Liver (tissue), 8 donors: ENCODE measurements at regions not wholly inside any gene's neighbourhood (a gene's known extent, or its start where the extent isn't known, plus 50 kb on each side); places are given as distances from the start of the nearest gene placed in this dataset.

Experiments used
- DNase-seq: peaks from one replicate; pipeline ENCODE4 v3.0.0-alpha.2; 2017; ENCODE audit warnings: low spot score
- H3K27ac ChIP-seq, 2 donors: one replicate each; pipeline ENCODE4 v1.7.0; 2013; ENCODE audit warnings: inconsistent platforms in 2 of 2, low read length in 2 of 2, control low read depth in 1 of 2, low read depth in 1 of 2, mild to moderate bottlenecking in 1 of 2
- H3K27me3 ChIP-seq, 4 donors: one replicate each; pipeline versions ENCODE4 v1.6.1 to v1.7.0; 2013; ENCODE audit warnings: low read length in 3 of 4, inconsistent platforms in 1 of 4, mild to moderate bottlenecking in 1 of 4, moderate library complexity in 1 of 4; ENCODE audit not compliant: control insufficient read depth in 4 of 4, insufficient read depth in 4 of 4
- H3K36me3 ChIP-seq, 4 donors: one replicate each; pipeline versions ENCODE4 v1.6.1 to v1.7.0; 2013; ENCODE audit warnings: low read length in 3 of 4, mild to moderate bottlenecking in 3 of 4, low read depth in 1 of 4, moderate library complexity in 1 of 4; ENCODE audit not compliant: control insufficient read depth in 4 of 4, insufficient read depth in 3 of 4
- H3K4me1 ChIP-seq, 4 donors: one replicate each; pipeline versions ENCODE4 v1.6.1 to v1.7.0; 2013; ENCODE audit warnings: low read length in 3 of 4, mild to moderate bottlenecking in 3 of 4, moderate library complexity in 1 of 4; ENCODE audit not compliant: control insufficient read depth in 4 of 4, insufficient read depth in 4 of 4
- H3K4me3 ChIP-seq, 3 donors: one replicate each; pipeline versions ENCODE4 v1.6.1 to v1.7.0; 2013; ENCODE audit warnings: low read length in 3 of 3, control low read depth in 1 of 3, low read depth in 1 of 3, mild to moderate bottlenecking in 1 of 3
- H3K9ac ChIP-seq, 2 donors: one replicate each; pipeline ENCODE4 v1.7.0; 2013; ENCODE audit warnings: low read length in 2 of 2, mild to moderate bottlenecking in 2 of 2, moderate library complexity in 2 of 2, control low read depth in 1 of 2, low read depth in 1 of 2
- H3K9me3 ChIP-seq, 4 donors: one replicate each; pipeline versions ENCODE4 v1.6.1 to v1.7.0; 2013; ENCODE audit warnings: low read length in 3 of 4; ENCODE audit not compliant: control insufficient read depth in 4 of 4
- EGR1 ChIP-seq, 2 donors: IDR thresholded peaks; 2 replicates each; pipeline ENCODE4 v1.6.1; 2016 to 2018; ENCODE audit warnings: antibody characterized with exemption in 2 of 2, low read depth in 2 of 2
- FOXA1 ChIP-seq: IDR thresholded peaks from 2 replicates; pipeline ENCODE4 v1.6.1; 2016; ENCODE audit warnings: antibody characterized with exemption
- FOXA2 ChIP-seq: IDR thresholded peaks from 2 replicates; pipeline ENCODE4 v1.6.1; 2016; ENCODE audit warnings: antibody characterized with exemption
- GABPA ChIP-seq, 2 donors: IDR thresholded peaks in 1 of 2; conservative IDR thresholded peaks in 1 of 2; 2 replicates each; pipeline ENCODE4 v1.6.1; 2016; ENCODE audit warnings: antibody characterized with exemption in 2 of 2, mild to moderate bottlenecking in 1 of 2, moderate library complexity in 1 of 2
- HNF4A ChIP-seq, 2 donors: conservative IDR thresholded peaks; 2 replicates each; pipeline ENCODE4 v1.6.1; 2016; ENCODE audit warnings: antibody characterized with exemption in 2 of 2, mild to moderate bottlenecking in 2 of 2
- HNF4G ChIP-seq: IDR thresholded peaks from 2 replicates; pipeline ENCODE4 v1.6.1; 2016; ENCODE audit warnings: antibody characterized with exemption
- MAX ChIP-seq: IDR thresholded peaks from 2 replicates; pipeline ENCODE4 v1.6.1; 2016; ENCODE audit warnings: antibody characterized with exemption
- NR2F2 ChIP-seq: IDR thresholded peaks from 2 replicates; pipeline ENCODE4 v1.6.1; 2016; ENCODE audit warnings: antibody characterized with exemption
- RAD21 ChIP-seq, 2 donors: IDR thresholded peaks; 2 replicates each; pipeline ENCODE4 v1.6.1; 2016; ENCODE audit warnings: antibody characterized with exemption in 2 of 2, mild to moderate bottlenecking in 2 of 2
- RXRA ChIP-seq, 2 donors: IDR thresholded peaks; 2 replicates each; pipeline ENCODE4 v1.6.1; 2017 to 2018; ENCODE audit warnings: antibody characterized with exemption in 2 of 2, mild to moderate bottlenecking in 1 of 2
- SP1 ChIP-seq: IDR thresholded peaks from 2 replicates; pipeline ENCODE4 v1.6.1; 2018; ENCODE audit warnings: antibody characterized with exemption, mild to moderate bottlenecking
- TAF1 ChIP-seq: conservative IDR thresholded peaks from 2 replicates; pipeline ENCODE4 v1.6.1; 2016; ENCODE audit warnings: antibody characterized with exemption, mild to moderate bottlenecking
- YY1 ChIP-seq: IDR thresholded peaks from 2 replicates; pipeline ENCODE4 v1.6.1; 2016; ENCODE audit warnings: antibody characterized with exemption, mild to moderate bottlenecking
- WGBS: extraction: QIAGEN DNeasy Blood & Tissue Kit; methylation state at CpG from one replicate; pipeline ENCODE4 v1.1.7; 2013; 5-methylcytosine and 5-hydroxymethylcytosine counted together
- TF ChIP-seq, protein P1 (sequence below): fragments of 150-350 bp; IDR thresholded peaks from 2 replicates; pipeline ENCODE4 v1.5.1; 2017; ENCODE audit warnings: improper control_type of control experiment, low read depth, low read length; ENCODE audit not compliant: missing input control
- TF ChIP-seq, protein P2 (sequence below): IDR thresholded peaks from 2 replicates; pipeline ENCODE4 v1.6.1; 2016; ENCODE audit warnings: antibody characterized with exemption
- TF ChIP-seq, protein P3 (sequence below): IDR thresholded peaks from 2 replicates; pipeline ENCODE4 v1.6.1; 2016; ENCODE audit warnings: antibody characterized with exemption, mild to moderate bottlenecking
- TF ChIP-seq, protein P4 (sequence below): IDR thresholded peaks from 2 replicates; pipeline ENCODE4 v1.6.1; 2016; ENCODE audit warnings: antibody characterized with exemption
- donor health status: healthy.
- donor health status: healthy.
- donor health status: healthy.
- donor health status: healthy.
- donor health status: healthy.

DNA sequence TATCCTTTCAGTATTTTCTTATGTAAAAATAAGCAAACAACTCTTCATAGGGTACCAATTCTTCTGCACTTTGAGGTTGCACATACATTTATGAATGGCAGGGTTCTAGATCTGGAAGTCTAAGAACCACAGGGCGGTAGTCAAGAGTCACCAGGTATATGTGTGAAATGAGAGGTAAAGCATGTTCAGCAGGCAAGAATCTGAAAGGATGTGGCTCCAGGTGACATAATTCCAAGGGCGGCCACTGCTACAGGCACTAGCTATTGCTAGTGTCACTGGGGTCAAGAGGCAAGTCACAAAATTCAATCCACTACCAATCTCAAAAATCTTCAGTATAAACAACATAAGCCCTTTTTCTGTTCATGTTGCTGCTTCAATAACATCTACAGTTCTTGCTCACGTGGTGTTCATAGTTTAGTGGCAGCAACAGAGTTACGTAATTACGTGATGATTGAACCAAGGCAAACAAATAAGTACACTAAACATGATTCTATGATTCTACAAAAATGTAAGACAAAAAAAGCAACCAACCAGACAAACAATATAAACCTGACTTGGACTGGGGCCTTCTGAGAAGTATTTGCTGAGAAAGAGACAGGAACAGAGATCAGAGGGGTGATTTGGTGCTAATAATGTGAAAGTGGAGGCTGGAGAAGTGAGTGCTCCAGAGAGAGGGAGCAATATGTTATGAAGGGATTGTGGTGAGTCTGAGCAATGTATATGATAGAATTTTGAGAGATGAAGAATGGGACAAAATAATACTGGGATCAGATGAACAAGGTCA is 101.7 kb downstream of the NAA11 start:
- WGBS = 59% methylated on average over 5 of the region's 5 CpGs
- no peak overlapping the region for H3K27ac ChIP-seq
- no peaks in the 10 kb centered on the region for H3K36me3 ChIP-seq
- no peaks in the 10 kb centered on the region for H3K9me3 ChIP-seq
- H3K4me3 ChIP-seq = no peak overlapping the region
- no peaks in the 10 kb centered on the region for H3K27me3 ChIP-seq
- no peak for DNase-seq
- H3K4me1 ChIP-seq = peaks cover 0 to 18% (median 4%) of the 10 kb centered on the region in 4 donors
- no peak for TF ChIP-seq RAD21 (IDR thresholded peaks at IDR 0.05)
- TF ChIP-seq, protein P1, sequence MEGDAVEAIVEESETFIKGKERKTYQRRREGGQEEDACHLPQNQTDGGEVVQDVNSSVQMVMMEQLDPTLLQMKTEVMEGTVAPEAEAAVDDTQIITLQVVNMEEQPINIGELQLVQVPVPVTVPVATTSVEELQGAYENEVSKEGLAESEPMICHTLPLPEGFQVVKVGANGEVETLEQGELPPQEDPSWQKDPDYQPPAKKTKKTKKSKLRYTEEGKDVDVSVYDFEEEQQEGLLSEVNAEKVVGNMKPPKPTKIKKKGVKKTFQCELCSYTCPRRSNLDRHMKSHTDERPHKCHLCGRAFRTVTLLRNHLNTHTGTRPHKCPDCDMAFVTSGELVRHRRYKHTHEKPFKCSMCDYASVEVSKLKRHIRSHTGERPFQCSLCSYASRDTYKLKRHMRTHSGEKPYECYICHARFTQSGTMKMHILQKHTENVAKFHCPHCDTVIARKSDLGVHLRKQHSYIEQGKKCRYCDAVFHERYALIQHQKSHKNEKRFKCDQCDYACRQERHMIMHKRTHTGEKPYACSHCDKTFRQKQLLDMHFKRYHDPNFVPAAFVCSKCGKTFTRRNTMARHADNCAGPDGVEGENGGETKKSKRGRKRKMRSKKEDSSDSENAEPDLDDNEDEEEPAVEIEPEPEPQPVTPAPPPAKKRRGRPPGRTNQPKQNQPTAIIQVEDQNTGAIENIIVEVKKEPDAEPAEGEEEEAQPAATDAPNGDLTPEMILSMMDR = no peak
- TF ChIP-seq, protein P2, sequence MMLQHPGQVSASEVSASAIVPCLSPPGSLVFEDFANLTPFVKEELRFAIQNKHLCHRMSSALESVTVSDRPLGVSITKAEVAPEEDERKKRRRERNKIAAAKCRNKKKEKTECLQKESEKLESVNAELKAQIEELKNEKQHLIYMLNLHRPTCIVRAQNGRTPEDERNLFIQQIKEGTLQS = no peak
- peak in 1 of 2 donors; percentile 7 for TF ChIP-seq HNF4A (conservative IDR thresholded peaks at IDR 0.05)
- no peak for TF ChIP-seq TAF1
- H3K9ac ChIP-seq = no peak overlapping the region

- H3K27ac ChIP-seq = no peak overlapping the region
These were observed 108.8 kb downstream of the NAA11 start for GRCh38 chr4:79217025-79217424.

More at GRCh38 chr4:79217025-79217424, 108.8 kb downstream of the NAA11 start:
- H3K9me3 ChIP-seq = no peaks in the 10 kb centered on the region
- H3K4me3 ChIP-seq = no peak overlapping the region
- no peaks in the 10 kb centered on the region for H3K36me3 ChIP-seq
- no peak for DNase-seq
- H3K9ac ChIP-seq = no peak overlapping the region
- TF ChIP-seq TAF1 (no peak), MAX (no peak), EGR1 (IDR thresholded peaks at IDR 0.05; ENCODE audit: low read depth in 2 of 2) (no peak), RAD21 (IDR thresholded peaks at IDR 0.05) (no peak), HNF4G (no peak), FOXA1 (no peak), NR2F2 (no peak), YY1 (no peak), FOXA2 (no peak), RXRA (IDR thresholded peaks at IDR 0.05) (no peak), SP1 (no peak), GABPA (IDR thresholded peaks at IDR 0.05 in 1 of 2, conservative IDR thresholded peaks at IDR 0.05 in 1 of 2) (no peak), HNF4A (conservative IDR thresholded peaks at IDR 0.05) (no peak)
- TF ChIP-seq, protein P2 = no peak
- TF ChIP-seq, protein P3, sequence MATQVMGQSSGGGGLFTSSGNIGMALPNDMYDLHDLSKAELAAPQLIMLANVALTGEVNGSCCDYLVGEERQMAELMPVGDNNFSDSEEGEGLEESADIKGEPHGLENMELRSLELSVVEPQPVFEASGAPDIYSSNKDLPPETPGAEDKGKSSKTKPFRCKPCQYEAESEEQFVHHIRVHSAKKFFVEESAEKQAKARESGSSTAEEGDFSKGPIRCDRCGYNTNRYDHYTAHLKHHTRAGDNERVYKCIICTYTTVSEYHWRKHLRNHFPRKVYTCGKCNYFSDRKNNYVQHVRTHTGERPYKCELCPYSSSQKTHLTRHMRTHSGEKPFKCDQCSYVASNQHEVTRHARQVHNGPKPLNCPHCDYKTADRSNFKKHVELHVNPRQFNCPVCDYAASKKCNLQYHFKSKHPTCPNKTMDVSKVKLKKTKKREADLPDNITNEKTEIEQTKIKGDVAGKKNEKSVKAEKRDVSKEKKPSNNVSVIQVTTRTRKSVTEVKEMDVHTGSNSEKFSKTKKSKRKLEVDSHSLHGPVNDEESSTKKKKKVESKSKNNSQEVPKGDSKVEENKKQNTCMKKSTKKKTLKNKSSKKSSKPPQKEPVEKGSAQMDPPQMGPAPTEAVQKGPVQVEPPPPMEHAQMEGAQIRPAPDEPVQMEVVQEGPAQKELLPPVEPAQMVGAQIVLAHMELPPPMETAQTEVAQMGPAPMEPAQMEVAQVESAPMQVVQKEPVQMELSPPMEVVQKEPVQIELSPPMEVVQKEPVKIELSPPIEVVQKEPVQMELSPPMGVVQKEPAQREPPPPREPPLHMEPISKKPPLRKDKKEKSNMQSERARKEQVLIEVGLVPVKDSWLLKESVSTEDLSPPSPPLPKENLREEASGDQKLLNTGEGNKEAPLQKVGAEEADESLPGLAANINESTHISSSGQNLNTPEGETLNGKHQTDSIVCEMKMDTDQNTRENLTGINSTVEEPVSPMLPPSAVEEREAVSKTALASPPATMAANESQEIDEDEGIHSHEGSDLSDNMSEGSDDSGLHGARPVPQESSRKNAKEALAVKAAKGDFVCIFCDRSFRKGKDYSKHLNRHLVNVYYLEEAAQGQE = no peak
- TF ChIP-seq, protein P4, sequence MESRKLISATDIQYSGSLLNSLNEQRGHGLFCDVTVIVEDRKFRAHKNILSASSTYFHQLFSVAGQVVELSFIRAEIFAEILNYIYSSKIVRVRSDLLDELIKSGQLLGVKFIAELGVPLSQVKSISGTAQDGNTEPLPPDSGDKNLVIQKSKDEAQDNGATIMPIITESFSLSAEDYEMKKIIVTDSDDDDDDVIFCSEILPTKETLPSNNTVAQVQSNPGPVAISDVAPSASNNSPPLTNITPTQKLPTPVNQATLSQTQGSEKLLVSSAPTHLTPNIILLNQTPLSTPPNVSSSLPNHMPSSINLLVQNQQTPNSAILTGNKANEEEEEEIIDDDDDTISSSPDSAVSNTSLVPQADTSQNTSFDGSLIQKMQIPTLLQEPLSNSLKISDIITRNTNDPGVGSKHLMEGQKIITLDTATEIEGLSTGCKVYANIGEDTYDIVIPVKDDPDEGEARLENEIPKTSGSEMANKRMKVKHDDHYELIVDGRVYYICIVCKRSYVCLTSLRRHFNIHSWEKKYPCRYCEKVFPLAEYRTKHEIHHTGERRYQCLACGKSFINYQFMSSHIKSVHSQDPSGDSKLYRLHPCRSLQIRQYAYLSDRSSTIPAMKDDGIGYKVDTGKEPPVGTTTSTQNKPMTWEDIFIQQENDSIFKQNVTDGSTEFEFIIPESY = no peak
- H3K27me3 ChIP-seq = no peaks in the 10 kb centered on the region
- H3K4me1 ChIP-seq = no peaks in the 10 kb centered on the region
